Activated CD4-positive, alpha-beta T cell treated with anti-CD3 and anti-CD28 coated beads, Interleukin-10, Interleukin-2, amounts not matched to agents 100 ng/mL and 50 ng/mL, durations not matched to agents 16 hours and 8 hours (primary cell): ENCODE measurements at regions not wholly inside any gene's neighbourhood (a gene's known extent, or its start where the extent isn't known, plus 50 kb on each side); places are given as distances from the start of the nearest gene placed in this dataset.

Experiments
- DNase-seq: peaks from one replicate; pipeline ENCODE4 v3.0.0-alpha.2; 2020

GRCh38 chr13:67758975-67759374 is 528.8 kb upstream of the PCDH9 start:
- no peak for DNase-seq

DNA sequence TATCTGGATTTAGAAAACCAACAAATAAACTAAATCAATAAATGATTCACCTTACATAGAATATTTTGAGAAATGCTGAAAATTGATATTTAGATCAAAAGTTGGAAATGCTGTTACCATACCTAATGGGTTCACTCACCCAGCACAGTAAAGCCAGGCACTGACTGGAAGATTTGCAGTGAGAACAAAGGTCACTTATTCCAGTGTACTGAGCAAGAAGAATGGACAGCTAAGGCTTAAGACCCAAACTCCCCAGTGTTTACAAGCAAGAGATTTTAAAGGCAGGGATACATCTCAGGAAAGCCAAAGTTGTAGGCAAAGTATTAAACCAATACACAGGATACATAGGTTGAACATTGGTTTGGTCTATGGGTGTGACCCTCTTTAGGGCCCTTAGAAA is 523.9 kb upstream of the PCDH9 start:
- DNase-seq = no peak

DNA sequence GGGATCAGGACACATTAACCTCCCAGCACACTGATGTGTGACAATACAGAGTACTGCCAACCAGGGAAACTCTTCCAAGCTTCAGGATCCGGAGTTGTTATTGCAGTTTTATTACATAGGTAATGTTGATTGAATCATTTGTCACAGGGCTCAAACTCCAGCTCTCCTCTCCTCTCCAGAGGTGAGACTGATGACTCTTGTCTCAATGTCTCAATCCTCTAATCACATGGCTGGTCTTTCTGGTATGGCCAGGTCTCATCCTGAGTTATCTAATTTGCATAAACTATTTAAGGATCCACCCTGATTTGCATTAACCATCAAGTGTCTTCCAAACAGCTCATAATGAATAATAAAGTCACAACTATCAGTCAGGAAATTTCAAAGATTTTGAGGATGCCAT is 522.6 kb upstream of the PCDH9 start:
- no peak for DNase-seq

DNA sequence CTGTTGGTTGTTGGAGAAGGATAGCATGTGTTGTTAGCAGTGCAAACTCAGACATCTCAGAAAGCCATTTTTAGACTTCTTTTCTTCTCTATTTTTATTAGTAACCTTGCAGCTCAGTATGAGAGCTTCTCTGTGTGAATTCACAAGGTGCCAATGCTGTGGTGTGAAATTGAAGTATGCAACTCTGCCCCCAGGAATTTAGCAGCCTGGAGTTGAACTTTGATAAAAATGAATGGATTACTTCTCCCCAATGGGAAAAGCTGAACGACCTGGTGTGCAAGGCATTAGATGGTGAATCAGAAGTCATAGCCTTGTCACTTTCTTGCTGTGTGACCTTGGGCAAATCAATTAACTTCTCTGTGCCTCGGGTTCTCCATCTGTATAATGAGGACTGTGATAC is 512.3 kb upstream of the PCDH9 start:
- no peak for DNase-seq

- DNase-seq = no peak
Observed at GRCh38 chr13:67740871-67741535, 510.9 kb upstream of the PCDH9 start.

- no peak for DNase-seq
Observed at GRCh38 chr13:67736646-67737420, 506.7 kb upstream of the PCDH9 start.

GRCh38 chr13:67735651-67736050 is 505.5 kb upstream of the PCDH9 start:
- DNase-seq = no peak

DNA sequence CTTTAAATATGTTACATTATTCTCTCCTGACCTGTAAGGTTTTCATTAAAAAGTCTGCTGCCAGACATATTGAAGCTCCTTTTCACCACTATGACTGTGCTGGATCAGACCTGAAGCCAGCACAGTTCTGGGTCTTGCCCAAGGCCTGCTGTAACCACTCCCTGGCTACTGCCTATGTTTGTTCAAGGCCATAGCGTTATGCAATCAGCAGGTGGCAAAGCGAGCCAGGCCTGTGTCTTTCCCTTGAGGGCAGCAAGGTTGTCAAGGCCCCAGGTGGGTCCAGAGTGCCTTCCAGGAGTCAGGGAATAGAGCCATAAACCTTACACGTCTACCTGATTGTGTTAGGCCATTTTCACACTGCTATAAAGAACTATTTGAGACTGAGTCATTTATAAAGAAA is 496.8 kb upstream of the PCDH9 start:
- DNase-seq = no peak

- no peak for DNase-seq
Observed at GRCh38 chr13:67725999-67726398, 495.9 kb upstream of the PCDH9 start.

DNA sequence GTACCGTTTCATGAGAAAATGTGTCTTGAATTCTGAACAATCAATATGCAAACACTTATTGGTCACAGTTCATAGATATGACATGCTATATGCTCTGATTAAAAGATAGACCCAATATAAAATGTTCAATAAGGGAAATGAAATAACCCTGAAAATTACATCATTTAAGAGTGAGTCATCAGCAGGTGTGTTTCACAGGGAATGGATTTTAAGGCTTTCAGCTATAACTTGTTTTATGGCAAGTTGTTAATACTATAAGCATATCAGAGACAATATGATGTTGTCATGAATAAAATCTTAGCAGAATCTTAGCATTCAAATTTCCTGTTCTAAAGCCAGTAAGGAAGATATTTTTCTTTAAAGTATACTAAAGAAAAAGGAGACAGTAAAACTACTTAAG is 483.4 kb upstream of the PCDH9 start:
- no peak for DNase-seq

DNA sequence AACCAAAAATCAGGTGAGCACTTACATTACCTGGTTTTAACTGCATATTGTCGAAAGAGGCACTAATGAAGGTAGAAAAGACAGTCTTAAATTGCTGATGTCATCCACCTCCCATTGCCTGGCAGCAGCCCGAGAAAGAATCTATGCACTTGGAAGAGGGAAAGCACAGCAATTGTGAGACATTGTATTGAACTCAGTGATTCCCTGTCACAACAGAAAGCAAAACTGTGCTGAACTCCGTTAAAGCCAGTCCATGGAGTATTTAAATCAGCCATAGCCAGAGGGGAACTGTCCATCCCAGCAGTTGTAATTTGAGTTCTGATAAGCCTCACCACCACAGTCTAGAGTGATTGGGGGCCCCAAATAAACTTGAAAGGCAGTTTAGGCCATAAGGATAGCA is 466.6 kb upstream of the PCDH9 start:
- DNase-seq = no peak

DNA sequence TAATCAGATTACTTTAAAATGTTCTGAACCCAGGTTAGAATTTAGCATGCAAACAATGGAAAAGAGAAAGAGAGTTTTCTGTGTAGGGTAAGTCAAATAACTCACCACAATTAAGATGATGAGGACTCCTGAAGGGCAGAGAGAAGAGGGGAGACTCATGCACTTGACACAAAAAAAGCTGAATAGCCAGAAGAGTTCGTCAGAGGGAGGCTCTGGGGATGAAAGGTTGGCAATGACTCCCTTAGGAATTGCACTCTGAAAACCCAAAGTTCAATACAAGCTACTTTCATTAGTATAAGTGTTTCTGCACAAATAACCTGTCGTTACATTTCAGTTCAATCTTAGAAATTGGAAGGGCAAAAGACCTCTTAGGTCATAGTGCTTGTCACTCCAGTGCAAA is 434.4 kb upstream of the PCDH9 start:
- DNase-seq = no peak

DNA sequence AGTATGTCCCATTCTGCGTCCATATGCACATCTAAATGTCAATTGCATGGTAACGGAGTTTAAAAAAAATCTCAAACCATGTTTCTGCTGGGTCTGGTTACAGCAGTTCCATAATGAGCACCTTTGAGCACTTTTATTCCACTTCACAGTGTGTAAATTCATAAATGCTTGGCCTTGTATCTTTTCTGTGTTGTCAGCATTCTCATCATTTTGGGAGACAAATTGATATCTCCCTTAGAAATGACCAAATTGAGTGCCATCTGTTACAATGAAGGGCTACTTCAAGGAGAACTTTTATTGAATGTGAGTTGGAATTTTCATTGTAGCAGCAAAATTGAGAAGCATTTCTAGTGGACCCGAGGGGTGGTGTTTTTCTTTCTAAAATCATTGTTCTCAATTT is 432.9 kb upstream of the PCDH9 start:
- DNase-seq = no peak

DNA sequence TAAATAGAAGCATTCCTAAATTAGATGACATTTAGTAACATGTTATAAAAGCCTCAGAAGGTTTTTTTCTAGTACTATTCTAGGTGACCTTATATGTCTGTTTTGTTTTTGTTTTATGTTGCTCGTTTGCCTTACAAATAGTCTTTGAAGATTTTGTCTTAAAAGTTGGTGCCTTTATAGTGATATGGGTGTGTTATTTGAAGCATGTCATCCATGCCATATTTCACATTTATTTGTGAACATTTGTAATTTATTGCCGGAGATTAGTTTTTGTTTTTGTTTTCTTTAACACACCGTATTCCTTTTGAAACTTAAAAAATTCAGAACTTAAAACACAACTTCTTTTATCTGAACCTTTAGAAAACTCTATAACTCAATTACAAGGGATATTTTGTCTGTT is 422.8 kb upstream of the PCDH9 start:
- no peak for DNase-seq

DNA sequence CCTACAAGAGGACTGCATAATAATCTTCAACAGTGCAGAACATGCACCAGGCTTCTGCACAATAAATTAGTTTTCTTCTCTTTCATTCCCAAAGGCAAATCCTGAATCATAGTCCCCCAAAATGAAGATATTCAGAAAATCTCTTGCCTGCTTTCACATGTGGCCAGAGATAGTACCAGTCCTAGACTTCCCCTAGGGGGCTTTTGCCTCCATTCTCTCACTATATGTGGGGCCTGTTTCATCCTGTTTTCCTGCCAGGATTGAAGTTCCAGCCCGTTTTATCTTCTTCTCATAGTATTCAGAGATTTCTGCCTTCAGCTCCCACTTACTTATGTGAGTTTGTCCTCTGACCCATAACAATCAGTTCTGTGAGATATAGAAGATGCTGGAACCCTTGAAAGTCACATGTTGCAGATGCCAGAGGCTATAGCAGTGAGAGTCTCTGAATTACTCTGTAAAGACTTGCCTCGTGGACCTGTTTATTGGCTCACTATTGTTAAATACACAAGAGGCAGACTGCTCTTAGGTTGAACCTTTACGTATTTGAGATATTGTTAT is 421.9 kb upstream of the PCDH9 start:
- DNase-seq = no peak

- no peak for DNase-seq
Observed at GRCh38 chr13:67650471-67650870, 420.3 kb upstream of the PCDH9 start.

DNA sequence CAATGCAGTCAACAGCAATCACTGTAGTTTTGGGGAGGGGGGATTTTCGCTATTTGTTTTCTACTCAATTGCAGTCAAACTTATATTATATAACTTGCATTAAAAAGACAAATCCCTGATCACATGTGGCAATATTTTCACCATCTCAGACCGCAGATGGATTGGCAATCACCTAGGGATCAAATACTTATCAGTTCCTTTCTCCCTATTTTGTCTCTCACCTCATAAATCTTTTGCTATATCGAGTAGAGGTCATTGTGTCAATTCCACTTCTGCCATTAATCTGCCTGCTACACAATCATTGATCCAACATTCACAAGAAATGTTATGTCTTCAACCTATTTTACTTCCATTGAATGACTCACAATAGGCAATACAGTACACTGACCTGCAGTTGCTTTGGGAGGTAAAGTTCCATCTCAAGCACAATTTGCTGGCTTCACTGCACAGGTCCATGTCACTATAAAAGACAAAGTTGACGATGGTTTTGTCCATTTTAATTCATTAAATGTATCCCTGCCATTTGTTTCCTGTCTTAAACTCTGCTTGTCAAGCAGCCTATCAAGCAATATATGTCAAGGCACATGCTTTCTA is 415.8 kb upstream of the PCDH9 start:
- DNase-seq = no peak

DNA sequence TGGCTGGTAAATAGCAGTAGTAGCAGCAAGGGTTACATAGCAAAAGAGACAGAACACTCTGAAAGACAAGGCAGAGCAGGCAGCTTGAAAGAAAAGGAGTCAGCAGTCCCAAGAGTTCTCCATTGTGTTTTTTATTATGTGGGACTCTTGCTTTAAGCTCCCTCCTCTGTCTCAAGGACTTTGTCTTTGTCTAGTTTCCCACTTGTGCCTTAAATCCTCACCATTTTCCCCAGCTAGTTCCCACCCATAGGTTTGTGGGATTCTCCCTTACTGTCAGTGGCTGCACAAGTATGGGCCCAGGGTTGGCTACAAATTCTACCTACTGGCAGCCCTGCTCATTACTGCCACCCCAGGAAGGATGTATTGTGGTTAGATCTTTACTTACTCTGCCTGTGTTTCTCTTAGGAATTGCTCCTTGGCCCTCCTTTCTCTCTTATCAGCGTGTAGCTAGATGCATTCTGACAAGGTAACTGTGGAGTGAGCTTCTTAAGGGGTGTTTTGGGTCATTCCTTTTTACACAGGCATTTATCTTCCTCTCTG is 413.4 kb upstream of the PCDH9 start:
- no peak for DNase-seq

DNA sequence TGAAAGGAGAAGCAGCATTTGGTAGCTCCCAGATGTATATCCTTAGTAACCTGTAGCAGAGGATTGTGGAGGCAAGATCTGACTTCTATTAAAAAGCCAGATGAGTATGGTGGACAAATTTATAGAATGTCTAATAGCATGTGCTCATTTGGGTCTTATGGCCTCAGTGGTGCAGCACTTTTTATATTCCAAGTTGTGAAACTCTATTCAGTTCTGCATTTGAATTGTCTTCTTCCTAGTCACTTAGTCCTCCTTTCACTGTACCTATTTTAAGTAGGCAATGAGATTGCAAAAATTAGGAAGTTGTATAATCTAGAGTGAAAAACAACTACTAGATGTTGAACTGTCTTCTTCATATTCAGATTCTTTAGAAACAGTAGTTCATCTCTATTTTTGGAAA is 412.5 kb upstream of the PCDH9 start:
- DNase-seq = no peak

DNA sequence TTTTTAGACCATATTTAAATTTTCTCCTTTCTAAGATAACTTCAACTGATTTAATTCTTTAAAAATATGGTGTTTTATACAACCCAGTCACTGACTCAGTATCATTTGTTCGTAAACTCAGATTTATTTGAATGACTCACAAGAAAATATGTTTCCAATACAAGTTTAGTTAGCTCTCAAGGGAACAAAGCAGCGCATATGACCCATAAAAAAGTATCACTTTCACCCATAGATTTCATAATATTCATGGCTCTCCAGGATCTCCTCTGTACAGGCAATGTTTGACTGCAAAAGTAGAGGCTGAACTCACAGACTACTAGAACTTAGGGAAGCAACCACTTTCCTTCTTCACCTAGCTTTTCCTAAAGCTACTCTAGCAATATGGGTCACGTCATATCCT is 405.6 kb upstream of the PCDH9 start:
- DNase-seq = no peak

- no peak for DNase-seq
Observed at GRCh38 chr13:67632590-67632989, 402.5 kb upstream of the PCDH9 start.

GRCh38 chr13:67630640-67631039 is 400.5 kb upstream of the PCDH9 start:
- DNase-seq = no peak

DNA sequence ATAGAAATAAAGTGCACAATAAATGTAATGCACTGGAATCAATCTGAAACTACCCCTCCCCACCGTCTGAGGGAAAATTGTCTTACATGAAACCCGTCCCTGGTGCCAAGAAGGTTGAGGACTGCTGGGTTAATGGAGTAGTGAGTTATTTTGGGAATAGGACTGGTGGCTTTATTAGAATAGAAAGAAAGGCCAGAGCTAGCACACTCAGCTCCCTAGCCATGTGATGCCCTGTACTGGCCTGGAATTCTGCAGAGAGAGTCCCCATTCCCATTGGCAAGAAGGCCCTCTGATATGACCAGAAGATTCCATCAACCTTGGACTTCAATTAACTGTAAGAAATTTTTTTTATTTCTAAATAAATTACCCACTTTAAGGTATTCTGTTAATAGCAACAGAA is 393.5 kb upstream of the PCDH9 start:
- DNase-seq = no peak

GRCh38 chr13:67620665-67621064 is 390.5 kb upstream of the PCDH9 start:
- DNase-seq = no peak
